Stomach (tissue), 4 donors: ENCODE measurements at regions not wholly inside any gene's neighbourhood (a gene's known extent, or its start where the extent isn't known, plus 50 kb on each side); places are given as distances from the start of the nearest gene placed in this dataset.

Source experiments
- EP300 ChIP-seq: sonication (generic); formaldehyde crosslinking; IDR thresholded peaks from one replicate; pipeline ENCODE4 v1.6.1; 2017; ENCODE audit warnings: antibody characterized with exemption
- POLR2A ChIP-seq, 4 donors: fragments of 450-650 bp; IDR thresholded peaks; one replicate each; pipeline ENCODE4 v1.6.1; 2016; ENCODE audit warnings: antibody characterized with exemption in 4 of 4, control low read depth in 2 of 4, mild to moderate bottlenecking in 1 of 4, moderate library complexity in 1 of 4
- TF ChIP-seq, protein P1 (sequence below), 7 experiments: fragments of 450-650 bp in 4 of 7; fragments of 200-600 bp in 3 of 7; sonication (generic) in 3 of 7; IDR thresholded peaks; one replicate each; pipeline ENCODE4 v1.5.1; 2016 to 2019; ENCODE audit warnings: antibody characterized with exemption in 7 of 7, control low read depth in 2 of 7, mild to moderate bottlenecking in 1 of 7

- TF ChIP-seq, protein P1, sequence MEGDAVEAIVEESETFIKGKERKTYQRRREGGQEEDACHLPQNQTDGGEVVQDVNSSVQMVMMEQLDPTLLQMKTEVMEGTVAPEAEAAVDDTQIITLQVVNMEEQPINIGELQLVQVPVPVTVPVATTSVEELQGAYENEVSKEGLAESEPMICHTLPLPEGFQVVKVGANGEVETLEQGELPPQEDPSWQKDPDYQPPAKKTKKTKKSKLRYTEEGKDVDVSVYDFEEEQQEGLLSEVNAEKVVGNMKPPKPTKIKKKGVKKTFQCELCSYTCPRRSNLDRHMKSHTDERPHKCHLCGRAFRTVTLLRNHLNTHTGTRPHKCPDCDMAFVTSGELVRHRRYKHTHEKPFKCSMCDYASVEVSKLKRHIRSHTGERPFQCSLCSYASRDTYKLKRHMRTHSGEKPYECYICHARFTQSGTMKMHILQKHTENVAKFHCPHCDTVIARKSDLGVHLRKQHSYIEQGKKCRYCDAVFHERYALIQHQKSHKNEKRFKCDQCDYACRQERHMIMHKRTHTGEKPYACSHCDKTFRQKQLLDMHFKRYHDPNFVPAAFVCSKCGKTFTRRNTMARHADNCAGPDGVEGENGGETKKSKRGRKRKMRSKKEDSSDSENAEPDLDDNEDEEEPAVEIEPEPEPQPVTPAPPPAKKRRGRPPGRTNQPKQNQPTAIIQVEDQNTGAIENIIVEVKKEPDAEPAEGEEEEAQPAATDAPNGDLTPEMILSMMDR (IDR thresholded peaks at IDR 0.05): no peak
- no peak for TF ChIP-seq EP300
- no peak for TF ChIP-seq POLR2A (IDR thresholded peaks at IDR 0.05)
Observed at GRCh38 chr14:34356264-34356654, 105.8 kb downstream of the SPTSSA start.
